Stimulated activated naive CD4-positive, alpha-beta T cell (primary cell): ENCODE measurements at regions not wholly inside any gene's neighbourhood (a gene's known extent, or its start where the extent isn't known, plus 50 kb on each side); places are given as distances from the start of the nearest gene placed in this dataset.
"Not testable (repeated sequence)": the region's sequence is repeated elsewhere in the genome, so short reads cannot be mapped to it uniquely, and the experiment has no call there.

Source experiments
- DNase-seq, 6 experiments: peaks; one replicate each; lab custom pipeline; 2025; lab: John Stamatoyannopoulos, UW

GRCh38 chr5:57947181-57947580, 464.6 kb upstream of the ACTBL2 start:
- DNase-seq, result no peak

GRCh38 chr5:57940879-57941278, 458.3 kb upstream of the ACTBL2 start:
- DNase-seq, result no peak

GRCh38 chr5:57940236-57940635, 457.6 kb upstream of the ACTBL2 start:
- DNase-seq, result no peak

GRCh38 chr5:57939771-57940170, 457.2 kb upstream of the ACTBL2 start:
- no peak for DNase-seq

- DNase-seq, result no peak
Measured at GRCh38 chr5:57939335-57939734, 456.7 kb upstream of the ACTBL2 start.

- DNase-seq, result no peak
Measured at GRCh38 chr5:57938174-57938557, 455.6 kb upstream of the ACTBL2 start.

- DNase-seq, result no peak
Measured at GRCh38 chr5:57937501-57938173, 455.0 kb upstream of the ACTBL2 start.

GRCh38 chr5:57937025-57937424, 454.4 kb upstream of the ACTBL2 start:
- DNase-seq, result no peak

- DNase-seq, result no peak
Measured at GRCh38 chr5:57932761-57933160, 450.1 kb upstream of the ACTBL2 start.

GRCh38 chr5:57931807-57932206, 449.2 kb upstream of the ACTBL2 start:
- no peak for DNase-seq

- no peak for DNase-seq
Measured at GRCh38 chr5:57931352-57931751, 448.7 kb upstream of the ACTBL2 start.

- no peak for DNase-seq
Measured at GRCh38 chr5:57929271-57929670, 446.7 kb upstream of the ACTBL2 start.

- not testable (repeated sequence) for DNase-seq
Measured at GRCh38 chr5:57923094-57923493, 440.5 kb upstream of the ACTBL2 start.

- DNase-seq, result no peak
Measured at GRCh38 chr5:57917004-57917403, 434.4 kb upstream of the ACTBL2 start.

GRCh38 chr5:57915536-57915935, 432.9 kb upstream of the ACTBL2 start:
- no peak for DNase-seq

- DNase-seq, result no peak
Measured at GRCh38 chr5:57911438-57911837, 428.8 kb upstream of the ACTBL2 start.

- no peak for DNase-seq
Measured at GRCh38 chr5:57906671-57907070, 424.1 kb upstream of the ACTBL2 start.

GRCh38 chr5:57903458-57903857, 420.8 kb upstream of the ACTBL2 start:
- no peak for DNase-seq

GRCh38 chr5:57902095-57902494, 419.5 kb upstream of the ACTBL2 start:
- DNase-seq, result no peak

- no peak for DNase-seq
Measured at GRCh38 chr5:57900381-57900944, 417.9 kb upstream of the ACTBL2 start.

GRCh38 chr5:57896576-57896975, 414.0 kb upstream of the ACTBL2 start:
- DNase-seq, result no peak

GRCh38 chr5:57895766-57896165, 413.2 kb upstream of the ACTBL2 start:
- no peak for DNase-seq

GRCh38 chr5:57893926-57894325, 411.3 kb upstream of the ACTBL2 start:
- DNase-seq, result no peak

GRCh38 chr5:57891443-57891842, 408.8 kb upstream of the ACTBL2 start:
- DNase-seq, result no peak
